ENCODE measurements at regions not wholly inside any gene's neighbourhood (a gene's known extent, or its start where the extent isn't known, plus 50 kb on each side); places are given as distances from the start of the nearest gene placed in this dataset.

DNA sequence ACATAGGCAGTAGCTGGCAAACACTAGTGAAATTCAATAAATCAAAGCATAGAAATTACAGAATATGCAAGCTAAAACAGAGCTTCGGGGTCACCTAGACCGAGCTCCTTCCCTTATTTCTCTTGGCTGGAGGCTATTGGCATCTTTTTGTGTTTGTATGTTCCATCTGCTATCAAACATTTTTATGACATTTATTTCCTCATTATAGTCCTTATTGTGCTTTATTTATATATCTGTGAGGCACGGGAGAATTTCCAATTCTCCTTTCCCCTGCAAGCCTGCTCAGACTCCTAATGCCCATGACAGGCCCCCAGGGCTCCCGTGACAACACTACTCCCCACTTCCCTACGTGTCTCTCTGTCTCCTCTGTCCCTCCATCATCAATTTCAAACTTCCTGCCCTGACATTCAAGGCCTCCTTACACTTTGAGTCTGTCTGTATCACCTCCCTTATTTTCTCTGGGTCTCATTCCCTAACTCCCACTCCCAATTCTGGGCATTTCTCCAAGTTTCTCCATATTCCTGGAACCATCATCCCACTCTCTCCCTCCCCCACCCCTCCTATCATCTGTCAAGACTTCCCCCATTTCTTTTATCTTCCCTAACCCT, 316.9 kb downstream of the OSR1 start:
- intact Hi-C loops (cut with micrococcal nuclease), result no loop called here
- H3K9ac ChIP-seq (replicated peaks; ENCODE audit: extremely low read depth, insufficient read depth, low read length), result no peak overlapping the region
- dilution Hi-C loops (cut with MboI; ENCODE audit: extremely low pct_ligation_motif_present, low sequenced_read_pairs), result no loop called here
- no peaks in the 10 kb centered on the region for H3K9me1 ChIP-seq (replicated peaks; ENCODE audit: control insufficient read depth, extremely low read depth, insufficient read depth, low read length)
- H3K4me1 ChIP-seq (ENCODE audit: control insufficient read depth, extremely low read depth, insufficient read depth, low read length), result no peaks in the 10 kb centered on the region
- no peaks in the 10 kb centered on the region for H3K79me2 ChIP-seq (ENCODE audit: control insufficient read depth, insufficient read depth, low read length)
- ChIA-PET CTCF (no interaction called here), POLR2A (no interaction called here)
- no peaks in the 10 kb centered on the region for H3K9me3 ChIP-seq (replicated peaks; ENCODE audit: control insufficient read depth, insufficient read depth, low read length)
- TF ChIP-seq EZH2 (IDR thresholded peaks at IDR 0.05; ENCODE audit: borderline replicate concordance, low read depth, low read length, severe bottlenecking) (no peak), FOS (IDR thresholded peaks at IDR 0.05; ENCODE audit: borderline replicate concordance, insufficient read depth, low read length) (no peak), MYC (IDR thresholded peaks at IDR 0.05; ENCODE audit: low read depth, low read length) (no peak), JUN (IDR thresholded peaks at IDR 0.05; ENCODE audit: borderline replicate concordance, insufficient read depth, insufficient read length, low read depth) (no peak)
- TF ChIP-seq, protein P1, sequence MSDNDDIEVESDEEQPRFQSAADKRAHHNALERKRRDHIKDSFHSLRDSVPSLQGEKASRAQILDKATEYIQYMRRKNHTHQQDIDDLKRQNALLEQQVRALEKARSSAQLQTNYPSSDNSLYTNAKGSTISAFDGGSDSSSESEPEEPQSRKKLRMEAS (IDR thresholded peaks at IDR 0.05; ENCODE audit: insufficient read depth, insufficient read length), result no peak
- BruUV-seq (replicated peaks), result no TSS peak
- H3K36me3 ChIP-seq (ENCODE audit: control insufficient read depth in 2 of 2, extremely low read depth in 1 of 2, insufficient read depth in 2 of 2, low read length in 2 of 2), result no peaks in the 10 kb centered on the region
- DNase-seq (ENCODE audit: low read depth, low spot score), result no peak
- no peaks in the 10 kb centered on the region for H4K20me1 ChIP-seq (replicated peaks; ENCODE audit: control insufficient read depth, extremely low read depth, insufficient read depth, low read length)
- H3K27me3 ChIP-seq (ENCODE audit: control insufficient read depth in 2 of 2, insufficient read depth in 2 of 2, low read length in 2 of 2), result no peaks in the 10 kb centered on the region
- no peak for FAIRE-seq
- H3K4me3 ChIP-seq (replicated peaks in 1 of 3; ENCODE audit: insufficient read depth in 1 of 3, low read depth in 1 of 3, low read length in 3 of 3), result no peak overlapping the region
- no peak overlapping the region for H3K4me2 ChIP-seq (ENCODE audit: insufficient read depth, low read length)
- no peak overlapping the region for H3K27ac ChIP-seq (ENCODE audit: insufficient read depth, low read depth, low read length)
- no peak overlapping the region for H2AFZ ChIP-seq (ENCODE audit: low read depth, low read length)

DNA sequence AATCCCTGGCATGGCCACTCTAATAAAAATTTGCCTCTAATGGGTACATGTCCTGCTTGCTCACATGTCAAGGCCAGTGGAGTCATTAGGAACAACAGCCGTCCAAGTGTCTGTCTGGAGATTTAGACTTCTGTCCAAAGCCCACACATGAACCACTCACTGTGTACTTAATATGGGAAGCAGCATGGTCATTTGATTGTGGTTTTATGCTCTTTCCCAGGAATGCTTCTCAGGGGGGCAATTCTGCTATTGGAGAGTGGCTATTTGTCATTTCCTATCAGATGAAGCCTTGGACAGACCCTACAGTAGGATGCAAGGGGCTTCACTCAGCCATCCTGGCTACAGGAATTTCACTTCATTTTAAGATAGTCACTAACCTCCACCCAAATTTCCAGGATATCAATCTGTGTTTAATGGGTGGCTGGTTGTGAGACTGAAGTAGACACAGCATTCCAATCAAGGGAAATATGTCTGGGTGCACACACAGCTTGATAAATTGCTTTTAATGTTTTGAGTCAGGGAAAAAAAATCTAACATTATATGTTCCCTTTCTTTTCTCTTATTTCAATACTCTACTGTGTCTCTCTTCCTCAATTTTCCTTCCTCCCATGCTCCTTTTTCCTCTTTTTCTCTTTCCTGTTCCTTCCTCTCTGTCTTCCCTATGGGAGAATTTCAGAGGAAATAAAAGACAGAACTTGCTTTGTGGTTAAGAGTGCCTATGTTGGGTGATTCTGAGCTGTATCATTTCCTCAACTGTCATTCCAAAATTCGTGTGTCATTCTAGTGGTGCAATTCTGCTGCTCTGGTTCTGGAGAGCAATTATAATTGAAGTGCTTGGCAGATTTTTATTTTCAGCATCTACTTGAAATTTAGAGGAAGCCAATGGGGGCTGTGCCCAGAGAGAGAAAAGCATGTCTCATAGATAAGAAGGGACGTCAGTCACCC, 320.1 kb downstream of the OSR1 start:
- ChIA-PET POLR2A (no interaction called here), CTCF (no interaction called here)
- no peaks in the 10 kb centered on the region for H3K4me1 ChIP-seq (ENCODE audit: control insufficient read depth, extremely low read depth, insufficient read depth, low read length)
- no peak overlapping the region for H3K4me2 ChIP-seq (ENCODE audit: insufficient read depth, low read length)
- H3K27ac ChIP-seq (ENCODE audit: insufficient read depth, low read depth, low read length), result no peak overlapping the region
- H3K79me2 ChIP-seq (ENCODE audit: control insufficient read depth, insufficient read depth, low read length), result no peaks in the 10 kb centered on the region
- FAIRE-seq, result no peak
- H3K36me3 ChIP-seq (ENCODE audit: control insufficient read depth in 2 of 2, extremely low read depth in 1 of 2, insufficient read depth in 2 of 2, low read length in 2 of 2), result no peaks in the 10 kb centered on the region
- H2AFZ ChIP-seq (ENCODE audit: low read depth, low read length), result no peak overlapping the region
- no peaks in the 10 kb centered on the region for H3K27me3 ChIP-seq (ENCODE audit: control insufficient read depth in 2 of 2, insufficient read depth in 2 of 2, low read length in 2 of 2)
- no peaks in the 10 kb centered on the region for H3K9me1 ChIP-seq (replicated peaks; ENCODE audit: control insufficient read depth, extremely low read depth, insufficient read depth, low read length)
- H3K4me3 ChIP-seq (replicated peaks in 1 of 3; ENCODE audit: insufficient read depth in 1 of 3, low read depth in 1 of 3, low read length in 3 of 3), result no peak overlapping the region
- no peak for DNase-seq (ENCODE audit: low read depth, low spot score)
- dilution Hi-C loops (cut with MboI; ENCODE audit: extremely low pct_ligation_motif_present, low sequenced_read_pairs) (no loop called here), intact Hi-C loops (cut with micrococcal nuclease) (no loop called here)
- no peaks in the 10 kb centered on the region for H3K9me3 ChIP-seq (replicated peaks; ENCODE audit: control insufficient read depth, insufficient read depth, low read length)
- no peaks in the 10 kb centered on the region for H4K20me1 ChIP-seq (replicated peaks; ENCODE audit: control insufficient read depth, extremely low read depth, insufficient read depth, low read length)
- BruUV-seq (replicated peaks), result no TSS peak
- no peak overlapping the region for H3K9ac ChIP-seq (replicated peaks; ENCODE audit: extremely low read depth, insufficient read depth, low read length)
- no peak for TF ChIP-seq GATA2 (IDR thresholded peaks at IDR 0.05; ENCODE audit: insufficient read depth, insufficient read length, low read depth, low read length)
- TF ChIP-seq JUN (IDR thresholded peaks at IDR 0.05; ENCODE audit: borderline replicate concordance, insufficient read depth, insufficient read length, low read depth), result no peak
- no peak for TF ChIP-seq MYC (IDR thresholded peaks at IDR 0.05; ENCODE audit: low read depth, low read length)

All from endothelial cell of umbilical vein (primary cell).